HG02852 (cell line): ENCODE measurements at regions not wholly inside any gene's neighbourhood (a gene's known extent, or its start where the extent isn't known, plus 50 kb on each side); places are given as distances from the start of the nearest gene placed in this dataset.
"Not testable (repeated sequence)": the region's sequence is repeated elsewhere in the genome, so short reads cannot be mapped to it uniquely, and the experiment has no call there.

Source experiments
- ATAC-seq: cut with Tn5 transposase; IDR thresholded peaks from one replicate; pipeline ENCODE4 v1.9.1; 2021; ENCODE audit warnings: mild to moderate bottlenecking, moderate library complexity; ENCODE audit not compliant: unreplicated experiment

GRCh38 chr16:54985156-54985555, 54.5 kb downstream of the IRX5 start:
- ATAC-seq: no peak

- ATAC-seq: no peak
These were observed 55.0 kb downstream of the IRX5 start for GRCh38 chr16:54985668-54986067.

DNA sequence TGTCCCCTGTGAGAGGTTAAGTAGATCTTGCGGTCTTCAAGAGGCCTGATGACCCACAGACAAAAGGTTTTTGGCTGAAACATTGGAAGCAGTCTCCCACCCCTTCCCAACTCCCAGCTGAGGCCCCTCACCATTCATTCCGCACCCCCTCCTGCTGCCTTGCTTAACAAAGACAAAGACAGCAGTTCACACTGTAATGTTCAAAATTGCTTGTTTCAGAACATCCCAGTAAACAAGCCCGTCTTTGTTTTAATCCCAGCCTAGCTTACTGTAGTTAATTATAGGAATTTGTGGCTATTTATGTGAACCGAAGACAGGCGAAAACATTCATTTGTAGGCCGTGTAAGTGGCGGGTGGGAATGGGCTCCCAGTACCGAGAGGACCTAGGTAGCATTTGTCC, 55.7 kb downstream of the IRX5 start:
- ATAC-seq: no peak

GRCh38 chr16:54987081-54987480, 56.4 kb downstream of the IRX5 start:
- no peak for ATAC-seq

DNA sequence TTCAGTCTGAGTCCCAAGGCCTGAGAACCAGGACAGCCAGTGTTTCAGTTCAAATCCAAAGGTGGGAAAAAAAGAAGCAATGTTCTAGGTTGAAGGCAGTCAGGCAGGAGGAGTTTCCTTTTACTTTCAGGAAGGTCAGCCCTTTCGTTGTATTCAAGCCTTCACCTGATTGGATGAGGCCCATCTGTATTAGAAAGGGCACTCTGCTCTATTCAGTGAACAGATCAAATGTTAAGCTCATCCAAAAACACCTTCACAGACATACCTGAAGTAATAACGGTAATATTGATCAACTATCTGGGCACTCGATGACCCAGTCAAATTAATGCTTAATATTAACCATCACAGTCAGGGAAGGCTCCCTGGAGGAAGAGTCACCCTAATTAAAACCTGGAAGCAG, 60.9 kb downstream of the IRX5 start:
- ATAC-seq: no peak

- not testable (repeated sequence) for ATAC-seq
These were observed 61.3 kb downstream of the IRX5 start for GRCh38 chr16:54991946-54992345.

DNA sequence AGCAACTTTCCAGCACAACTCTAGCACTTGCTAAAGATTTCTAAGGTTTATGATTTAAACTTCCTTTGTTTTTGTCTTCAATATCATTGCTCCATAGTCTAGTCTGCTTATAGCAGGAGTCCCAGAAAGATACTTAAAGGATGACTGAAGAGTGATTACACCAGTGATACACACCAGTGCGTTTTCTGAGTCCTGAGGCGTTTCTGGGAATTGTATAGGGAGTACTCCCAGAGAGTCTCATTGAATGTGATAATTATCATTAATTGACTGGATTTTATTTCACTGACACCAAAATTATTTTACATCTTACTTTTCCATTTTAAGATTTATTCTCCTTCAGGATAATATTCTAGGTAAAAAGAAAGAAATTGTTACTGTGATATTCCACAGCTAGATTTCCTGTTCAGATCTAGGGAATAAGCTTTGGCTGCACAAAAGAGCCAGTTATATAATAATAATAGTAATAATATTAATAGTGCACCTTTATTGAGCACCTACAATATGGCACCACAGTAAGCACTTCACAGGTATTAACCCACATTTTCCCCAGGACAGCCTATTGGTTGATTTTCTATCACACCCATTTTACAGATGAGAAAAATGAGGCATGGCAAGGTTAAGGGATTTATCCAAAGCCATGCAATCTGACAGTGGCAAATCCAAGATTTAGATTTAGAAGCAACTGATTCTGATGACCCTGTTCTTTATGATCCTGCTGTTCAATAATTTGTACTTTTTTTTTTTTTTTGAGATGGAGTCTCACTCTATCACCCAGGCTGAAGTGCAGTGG, 62.6 kb downstream of the IRX5 start:
- ATAC-seq: no peak

GRCh38 chr16:54996186-54996585, 65.5 kb downstream of the IRX5 start:
- ATAC-seq: no peak

- no peak for ATAC-seq
These were observed 68.2 kb downstream of the IRX5 start for GRCh38 chr16:54998834-54999233.

DNA sequence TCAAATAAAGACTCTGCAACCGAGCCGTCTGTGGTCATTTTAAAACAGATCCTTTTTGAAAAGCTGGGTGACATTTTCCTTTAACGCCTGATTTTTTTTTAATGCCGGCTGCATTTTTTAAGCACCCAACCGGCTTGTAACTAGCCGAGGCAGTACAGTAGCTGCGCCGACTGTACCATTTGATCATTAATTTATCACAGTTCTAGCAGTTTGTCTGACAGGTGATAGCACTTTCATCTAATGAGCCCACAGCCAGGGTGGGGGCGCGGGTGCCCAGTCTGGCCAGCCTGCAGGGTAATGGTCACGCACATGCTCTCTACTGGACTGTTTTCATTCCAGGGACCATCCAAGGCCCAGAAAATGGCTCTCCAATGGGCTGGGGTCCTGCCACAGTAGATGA, 68.8 kb downstream of the IRX5 start:
- ATAC-seq: no peak

DNA sequence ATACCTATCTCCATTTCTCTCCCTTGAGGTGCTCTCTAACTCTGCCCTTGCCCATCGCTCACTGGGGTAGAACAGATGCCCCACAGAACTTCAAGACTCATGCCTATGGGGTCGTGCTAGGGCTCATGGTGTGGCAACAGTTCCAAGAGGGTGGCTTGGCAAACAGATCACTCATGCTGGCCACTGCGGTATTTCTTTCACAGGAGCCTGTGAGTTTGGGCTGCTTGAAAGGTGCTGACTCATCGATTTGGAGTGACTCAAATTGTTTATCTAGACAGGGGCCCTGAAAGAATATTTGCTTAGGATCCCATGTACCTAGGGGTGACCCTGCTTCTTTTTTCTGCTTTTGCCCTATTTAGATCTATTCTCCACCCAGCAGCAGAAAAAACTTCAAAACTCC, 69.9 kb downstream of the IRX5 start:
- no peak for ATAC-seq

- no peak for ATAC-seq
These were observed 71.3 kb downstream of the IRX5 start for GRCh38 chr16:55001931-55002330.

- ATAC-seq: no peak
These were observed 71.8 kb downstream of the IRX5 start for GRCh38 chr16:55002419-55002818.

- ATAC-seq: no peak
These were observed 72.6 kb downstream of the IRX5 start for GRCh38 chr16:55003306-55003705.

GRCh38 chr16:55003916-55004315, 73.3 kb downstream of the IRX5 start:
- ATAC-seq: no peak

GRCh38 chr16:55007504-55007903, 76.8 kb downstream of the IRX5 start:
- ATAC-seq: no peak

- ATAC-seq: no peak
These were observed 78.3 kb downstream of the IRX5 start for GRCh38 chr16:55008836-55009510.

DNA sequence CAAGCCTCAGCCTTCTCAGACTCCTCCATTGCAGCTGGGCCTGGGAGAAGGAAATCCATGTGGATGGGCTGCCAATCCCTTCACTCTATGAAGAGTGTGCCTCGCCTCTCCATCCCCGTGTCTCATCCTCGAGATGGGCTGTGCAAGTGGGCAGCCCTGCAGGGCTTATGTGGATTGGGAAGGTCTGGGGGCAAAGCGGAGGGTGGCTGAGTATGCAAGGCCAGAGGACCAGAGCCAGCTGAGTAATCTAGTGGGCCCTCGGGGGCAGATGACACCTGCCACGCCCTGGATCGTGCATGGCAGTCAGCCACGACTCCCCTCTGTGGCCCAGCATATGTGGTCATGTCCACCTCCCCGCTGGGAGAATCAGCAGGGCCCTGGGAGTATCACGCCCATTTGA, 78.9 kb downstream of the IRX5 start:
- ATAC-seq: no peak

GRCh38 chr16:55010492-55011160, 80.0 kb downstream of the IRX5 start:
- no peak for ATAC-seq

DNA sequence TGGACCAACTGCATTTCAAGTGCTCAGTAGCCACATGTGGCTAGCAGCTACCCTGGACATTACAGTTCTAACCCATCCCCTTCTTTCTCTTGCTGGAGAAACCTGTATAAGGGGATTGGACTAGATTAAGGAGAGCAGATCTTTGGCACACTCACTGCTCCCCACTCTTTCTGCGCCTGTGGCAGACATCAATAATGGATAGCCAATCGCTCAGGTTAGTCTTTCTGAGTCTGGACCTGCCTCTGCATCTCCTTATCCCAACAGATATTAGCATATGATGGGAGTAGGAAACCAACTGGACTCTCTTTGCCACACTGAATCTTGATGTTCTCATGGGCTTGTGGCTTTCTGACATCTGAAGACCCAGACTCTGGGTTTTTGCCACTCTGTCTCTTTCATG, 81.7 kb downstream of the IRX5 start:
- no peak for ATAC-seq

GRCh38 chr16:55012793-55013192, 82.1 kb downstream of the IRX5 start:
- ATAC-seq: no peak

GRCh38 chr16:55014022-55014421, 83.4 kb downstream of the IRX5 start:
- ATAC-seq: no peak
